Stimulated activated CD4-positive, alpha-beta T cell treated with anti-CD3 and anti-CD28 coated beads, TNF-alpha, amount 100 ng/mL, for 48 hours (primary cell): ENCODE measurements at regions not wholly inside any gene's neighbourhood (a gene's known extent, or its start where the extent isn't known, plus 50 kb on each side); places are given as distances from the start of the nearest gene placed in this dataset.

Source experiments
- DNase-seq, 3 donors: peaks; one replicate each; pipeline ENCODE4 v3.0.0-alpha.2; 2020; ENCODE audit warnings: low read depth in 3 of 3

DNA sequence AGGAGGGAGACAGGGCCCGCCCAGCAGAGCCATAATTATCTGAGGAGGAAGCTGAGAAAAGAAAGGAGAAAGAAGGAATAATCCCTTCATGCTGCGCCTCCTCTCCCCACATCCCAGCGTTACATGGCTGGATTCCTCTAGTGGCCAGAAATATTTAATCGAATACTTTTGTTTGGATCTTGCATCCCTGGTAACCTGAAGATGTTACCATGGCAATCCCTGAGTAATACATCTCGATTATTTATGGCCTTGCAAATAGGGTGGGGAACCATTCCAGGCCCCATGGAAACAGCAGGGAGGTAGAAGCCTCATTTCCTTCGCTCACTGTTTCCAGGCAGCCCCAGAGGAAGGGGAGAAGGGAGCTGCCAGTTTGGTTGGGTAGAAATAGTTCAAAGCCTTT is 357.7 kb downstream of the BUD13 start:
- no peak for DNase-seq

DNA sequence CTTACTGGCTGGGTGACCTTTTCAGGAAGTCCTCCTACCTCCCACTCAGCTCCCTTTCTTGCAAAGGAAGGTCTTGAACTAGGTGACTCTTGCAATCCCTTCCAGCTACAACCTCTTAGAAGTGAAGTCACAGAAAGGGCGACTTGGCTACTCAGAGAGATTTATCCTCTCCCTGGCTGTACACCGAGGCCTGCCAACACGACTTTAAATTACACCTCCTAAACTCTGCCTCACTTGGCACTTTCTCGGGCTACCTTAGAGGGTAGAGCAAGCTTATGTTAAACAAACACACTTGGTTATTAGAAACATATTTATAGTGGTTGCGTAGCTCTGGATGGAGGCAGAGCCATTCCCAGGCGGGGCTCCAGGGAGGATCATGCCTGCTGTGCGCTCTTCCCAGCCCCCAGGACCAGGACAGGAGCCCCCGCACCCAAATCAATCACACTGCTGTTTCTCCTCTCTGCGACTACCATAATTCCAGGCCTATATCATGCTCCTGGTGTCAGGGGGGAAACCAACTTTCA is 358.4 kb downstream of the BUD13 start:
- no peak for DNase-seq

DNA sequence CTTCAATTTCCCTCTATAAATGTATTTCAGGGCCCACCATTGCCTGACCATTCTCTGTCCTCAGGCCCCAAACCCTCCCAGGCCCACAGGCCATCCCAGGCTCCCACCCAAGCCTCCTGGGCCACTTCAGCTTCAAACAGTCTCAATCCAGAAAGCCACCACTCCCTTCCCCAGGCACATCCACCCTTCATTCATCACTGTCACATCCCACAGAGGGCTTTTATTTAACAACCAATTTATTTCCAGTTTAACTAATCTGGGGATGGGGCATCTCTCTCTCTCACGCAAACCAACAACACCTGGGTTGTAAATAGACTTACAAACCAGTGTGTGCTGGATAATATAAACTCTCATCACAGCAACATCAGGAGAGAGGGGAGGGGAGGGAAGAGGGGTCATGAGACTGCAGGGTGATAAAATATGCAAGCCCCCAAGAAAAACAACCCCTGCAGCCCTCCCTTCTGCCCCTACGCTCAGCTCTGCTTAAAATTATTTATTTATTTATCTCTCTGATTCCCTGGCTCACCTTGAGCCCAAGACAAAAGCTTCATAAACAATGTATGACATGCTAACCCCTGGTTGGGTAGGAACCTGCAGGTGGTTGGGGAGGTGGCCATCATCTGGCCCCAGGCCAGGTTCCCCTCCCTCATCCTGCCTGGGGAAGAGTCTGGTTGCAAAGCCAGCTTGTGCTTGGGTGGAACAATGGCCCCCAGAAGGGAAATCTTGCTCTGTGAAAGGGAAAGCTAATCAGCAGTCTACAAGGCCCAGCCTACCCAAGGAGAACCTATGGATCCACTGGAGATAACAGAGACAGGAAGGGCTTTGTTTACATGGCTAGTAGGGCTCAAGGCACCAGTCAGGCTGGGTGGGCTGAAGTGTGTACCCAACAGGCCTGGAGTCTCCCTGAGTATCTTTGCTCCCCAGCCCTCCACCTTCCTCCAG is 359.2 kb downstream of the BUD13 start:
- no peak for DNase-seq

DNA sequence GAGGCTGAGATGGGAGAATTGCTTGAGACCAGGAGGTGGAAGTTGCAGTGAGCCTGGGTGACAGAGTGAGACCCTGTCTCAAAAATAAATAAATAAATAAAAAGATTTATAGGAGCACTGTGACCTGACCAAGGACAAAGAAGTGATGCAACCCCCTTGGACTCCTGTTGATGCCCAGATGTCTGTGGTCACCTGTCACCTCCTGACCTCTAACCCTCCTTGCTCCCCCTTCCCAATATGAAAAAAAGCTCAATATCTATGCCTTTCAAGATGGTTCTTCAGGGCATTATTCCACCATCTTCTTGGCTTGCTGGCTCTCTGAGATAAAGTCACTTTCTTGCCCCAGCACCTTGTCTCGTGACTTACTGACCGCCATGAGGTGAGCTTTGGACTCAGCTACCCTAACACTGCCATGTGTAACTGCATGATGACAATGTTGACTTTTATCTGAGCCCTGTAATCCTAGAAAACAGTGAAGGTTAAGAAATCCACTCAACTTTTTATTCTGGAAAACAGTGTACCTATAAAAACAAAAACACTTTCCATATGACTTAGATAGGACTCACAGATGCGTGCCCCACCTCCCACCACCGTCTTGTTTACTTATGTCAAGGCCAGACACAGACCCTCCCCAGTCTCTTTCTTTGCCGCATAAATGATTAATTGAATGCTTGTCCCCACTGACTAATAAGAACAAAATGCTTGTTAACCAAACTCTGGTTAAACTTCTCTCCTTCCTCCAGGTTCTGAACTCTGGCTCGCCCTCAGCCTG is 360.5 kb downstream of the BUD13 start:
- no peak for DNase-seq

DNA sequence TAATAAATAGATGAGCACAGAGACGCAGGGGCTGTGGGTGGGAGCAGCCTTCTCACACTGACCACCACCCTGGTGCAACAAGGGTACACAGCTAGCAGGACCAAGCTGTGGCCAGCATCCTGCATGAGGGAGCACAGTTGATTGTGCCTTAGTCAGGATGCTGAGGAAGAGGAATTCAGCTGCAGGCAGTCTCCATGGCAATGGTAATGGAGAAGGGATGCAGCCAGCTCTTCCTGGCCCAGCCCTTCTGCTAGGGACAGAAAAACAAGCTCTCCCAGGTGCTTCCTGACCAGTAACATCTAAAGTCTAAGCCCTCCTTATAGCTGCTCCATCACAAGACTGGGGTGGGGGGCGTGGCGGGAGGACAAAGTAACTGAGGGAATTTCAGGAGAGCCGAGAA is 363.5 kb downstream of the BUD13 start:
- DNase-seq, result no peak

DNA sequence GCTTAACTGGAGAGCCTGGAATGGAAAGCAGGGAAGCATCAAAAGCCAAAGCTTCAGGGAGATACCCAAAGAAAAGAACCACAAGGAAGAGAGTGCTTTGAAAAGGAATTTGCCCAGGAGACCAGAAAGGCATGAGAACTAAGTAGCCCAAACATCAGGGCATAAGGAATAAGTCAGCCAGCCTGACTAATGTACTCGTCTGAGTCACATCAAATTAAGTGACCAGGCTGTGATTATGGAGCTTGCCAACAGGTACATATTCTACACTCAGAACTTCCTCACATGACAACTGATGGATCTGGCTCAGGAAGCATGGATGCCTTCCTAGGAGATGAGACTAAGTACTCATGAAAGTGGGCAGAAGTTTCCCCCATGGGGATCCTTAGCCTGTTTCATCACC is 366.7 kb downstream of the BUD13 start:
- no peak for DNase-seq

DNA sequence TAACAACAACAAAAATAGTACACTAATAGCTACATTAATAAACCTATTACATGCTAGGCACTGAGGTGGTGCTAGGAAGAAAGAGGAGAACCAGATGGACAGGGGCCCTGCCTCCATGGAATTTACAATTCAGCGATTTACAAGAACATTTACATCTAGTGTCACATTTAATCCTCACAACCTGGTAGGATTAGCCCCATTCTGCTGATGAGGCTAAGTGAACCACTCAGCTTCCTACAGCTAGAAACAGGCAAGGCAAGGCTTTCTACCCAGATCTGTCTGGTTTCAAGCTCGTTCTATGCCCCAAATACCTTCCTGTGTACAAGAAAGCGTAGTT is 368.4 kb downstream of the BUD13 start:
- DNase-seq, result no peak

DNA sequence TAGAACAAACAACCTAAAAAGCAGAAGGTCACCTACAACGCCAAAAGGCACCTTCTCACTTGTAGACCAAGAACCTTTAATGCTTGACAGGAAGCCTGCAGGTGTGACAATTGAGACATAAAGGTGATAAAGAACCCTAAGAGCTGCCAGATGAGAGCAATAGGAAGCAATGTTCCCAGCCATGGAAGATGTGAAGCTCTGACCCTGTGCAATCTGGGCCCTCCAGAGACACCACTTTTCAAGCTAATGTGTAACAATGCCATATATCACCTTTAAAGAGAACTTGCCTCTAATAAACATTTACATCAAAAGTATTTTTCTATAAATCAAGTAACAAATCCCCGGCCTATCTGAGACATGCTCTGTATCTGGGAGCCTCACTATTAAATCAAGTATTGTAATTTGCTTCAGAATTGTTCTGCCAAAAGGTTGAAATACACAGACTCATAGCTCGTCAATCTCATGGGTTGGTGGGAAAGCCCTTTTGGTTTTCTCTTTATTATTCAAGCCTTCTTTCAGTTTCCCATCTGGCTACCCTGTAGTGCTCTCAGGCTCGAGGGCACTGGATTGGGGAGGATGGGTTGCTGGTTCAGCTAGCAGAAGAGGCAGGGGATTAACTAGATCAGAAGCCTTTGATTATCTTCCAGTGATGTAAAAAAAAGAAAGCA is 368.9 kb downstream of the BUD13 start:
- no peak for DNase-seq

DNA sequence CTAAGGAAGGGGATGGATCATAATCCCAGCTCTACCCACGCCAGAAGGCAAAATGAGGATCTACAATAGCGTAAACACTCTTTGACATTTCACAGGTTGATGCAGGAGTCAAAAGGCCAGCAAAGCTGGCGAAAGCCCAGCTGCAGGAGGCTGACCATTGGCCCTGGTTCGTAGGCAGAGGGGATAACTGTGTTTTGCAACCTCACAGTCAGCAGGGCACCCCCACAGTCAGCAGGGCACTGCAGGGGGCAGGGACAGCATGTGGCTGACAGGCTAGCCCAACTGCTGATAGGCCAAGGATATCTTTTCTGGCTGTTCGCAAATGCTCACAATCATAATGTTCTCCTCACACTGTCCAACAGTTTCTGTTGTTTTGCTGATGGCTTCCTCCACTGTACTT is 372.7 kb downstream of the BUD13 start:
- no peak for DNase-seq

DNA sequence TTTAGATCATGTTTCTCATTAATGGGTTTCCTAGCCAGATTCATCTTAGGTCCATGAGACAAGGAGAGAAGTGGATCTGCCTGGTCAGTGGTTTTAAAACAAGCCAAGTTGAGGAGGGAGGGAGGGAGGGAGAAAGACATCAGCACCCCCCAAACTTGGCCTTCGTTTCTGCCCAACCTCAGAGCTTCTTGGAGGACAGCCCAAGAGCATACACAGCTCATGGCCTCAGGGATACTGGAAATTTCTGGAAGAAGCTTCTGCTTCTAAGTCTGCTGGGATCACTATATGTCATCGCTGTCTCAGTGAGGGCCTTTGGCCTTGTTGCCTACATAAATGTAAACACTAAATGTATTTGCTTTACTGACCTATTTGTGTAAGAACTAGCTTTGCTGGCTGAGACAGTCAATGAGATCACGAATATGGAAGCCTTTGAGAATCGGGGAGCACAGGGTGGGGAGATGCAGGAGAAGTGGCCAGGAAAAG is 375.1 kb downstream of the BUD13 start:
- DNase-seq, result no peak

DNA sequence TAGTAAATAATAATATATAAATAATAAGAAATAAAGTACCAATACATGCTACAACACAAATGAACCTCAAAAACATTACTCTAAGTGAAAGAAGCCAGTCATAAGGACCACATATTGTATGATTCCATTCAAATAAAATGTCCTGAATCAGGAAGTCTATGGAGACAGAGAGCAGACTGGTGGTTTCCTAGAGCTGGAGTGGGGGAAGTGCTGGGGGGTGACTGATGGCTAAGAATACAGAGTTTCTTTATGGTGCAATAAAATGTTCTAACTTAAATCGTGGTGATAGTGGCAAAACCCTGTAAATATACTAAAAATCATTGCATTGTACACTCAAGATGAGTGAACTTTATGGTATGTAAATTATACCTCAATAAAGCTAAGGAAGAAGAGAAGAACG is 376.5 kb downstream of the BUD13 start:
- no peak for DNase-seq

DNA sequence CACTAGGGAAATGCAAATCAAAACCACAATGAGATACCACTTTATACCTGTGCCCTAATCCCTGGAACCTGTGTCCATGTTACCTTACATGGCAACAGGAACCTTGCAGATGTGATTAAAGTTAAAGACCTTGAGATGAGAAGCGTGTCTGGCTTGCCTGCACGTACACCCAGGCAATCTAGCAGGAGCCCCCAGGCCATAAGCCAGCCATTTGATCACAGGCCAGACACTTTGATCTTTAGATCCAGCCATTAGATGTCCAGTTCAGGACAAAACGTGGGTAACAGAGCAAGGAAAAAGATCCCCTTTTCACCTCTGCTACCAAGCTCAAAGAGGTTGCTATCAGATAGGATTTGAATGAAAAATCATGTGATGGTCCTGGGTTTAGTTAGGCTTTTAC is 378.8 kb downstream of the BUD13 start:
- DNase-seq, result no peak

DNA sequence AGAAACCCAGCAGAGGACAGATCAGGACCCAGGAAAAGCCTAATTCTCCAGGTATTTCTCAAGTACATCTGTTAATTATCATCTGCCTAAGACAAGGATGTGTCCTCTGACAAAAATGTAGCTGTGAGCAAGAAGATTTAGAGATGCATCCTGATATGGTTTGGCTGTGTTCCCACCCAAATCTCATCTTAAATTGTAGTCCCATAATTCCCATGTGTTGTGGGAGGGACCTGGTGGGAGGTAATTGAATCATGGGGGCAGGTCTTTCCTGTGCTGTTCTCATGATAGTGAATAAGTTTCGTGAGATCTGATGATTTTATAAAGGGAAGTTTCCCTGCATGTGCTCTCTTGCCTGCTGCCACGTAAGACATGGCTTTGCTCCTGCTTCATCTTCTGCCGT is 381.8 kb downstream of the BUD13 start:
- DNase-seq, result no peak

DNA sequence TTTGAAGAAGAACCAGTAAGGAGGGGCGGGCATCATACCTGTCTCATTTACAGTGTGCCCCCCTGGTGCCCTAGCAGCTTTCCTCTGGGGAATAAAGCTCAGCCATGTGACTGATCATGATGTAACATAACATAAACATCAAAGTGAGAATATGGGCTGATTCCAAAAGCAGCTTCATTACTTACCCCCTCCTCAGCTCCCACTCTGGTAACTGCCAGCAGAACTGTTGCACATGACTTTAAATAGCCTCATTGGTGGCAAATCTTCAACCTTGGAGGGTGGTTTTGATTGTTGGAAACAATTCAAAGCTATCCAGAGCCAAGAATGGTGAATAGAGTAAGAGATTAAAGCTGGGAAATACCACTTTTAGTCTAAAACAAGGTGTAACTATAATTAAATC is 384.6 kb downstream of the BUD13 start:
- no peak for DNase-seq

DNA sequence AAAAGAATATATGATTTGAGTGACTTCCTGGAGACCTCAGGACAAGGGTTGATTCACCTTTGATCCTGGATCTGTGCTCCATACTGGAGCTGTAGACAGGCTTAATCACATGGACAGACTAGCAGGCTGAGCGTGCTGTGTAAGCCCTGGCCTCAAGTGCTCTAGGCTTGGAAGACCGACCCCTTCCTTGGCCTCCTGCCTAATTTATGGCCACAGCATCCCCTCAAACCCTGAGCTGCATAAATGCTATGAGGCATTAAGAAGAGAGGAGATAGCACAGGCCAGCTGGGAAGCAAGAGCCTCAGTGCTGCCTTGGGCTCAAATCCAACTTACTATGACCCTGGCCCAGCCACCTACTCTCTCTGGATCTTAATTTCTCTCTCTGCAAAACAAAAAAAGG is 385.1 kb downstream of the BUD13 start:
- DNase-seq, result no peak

DNA sequence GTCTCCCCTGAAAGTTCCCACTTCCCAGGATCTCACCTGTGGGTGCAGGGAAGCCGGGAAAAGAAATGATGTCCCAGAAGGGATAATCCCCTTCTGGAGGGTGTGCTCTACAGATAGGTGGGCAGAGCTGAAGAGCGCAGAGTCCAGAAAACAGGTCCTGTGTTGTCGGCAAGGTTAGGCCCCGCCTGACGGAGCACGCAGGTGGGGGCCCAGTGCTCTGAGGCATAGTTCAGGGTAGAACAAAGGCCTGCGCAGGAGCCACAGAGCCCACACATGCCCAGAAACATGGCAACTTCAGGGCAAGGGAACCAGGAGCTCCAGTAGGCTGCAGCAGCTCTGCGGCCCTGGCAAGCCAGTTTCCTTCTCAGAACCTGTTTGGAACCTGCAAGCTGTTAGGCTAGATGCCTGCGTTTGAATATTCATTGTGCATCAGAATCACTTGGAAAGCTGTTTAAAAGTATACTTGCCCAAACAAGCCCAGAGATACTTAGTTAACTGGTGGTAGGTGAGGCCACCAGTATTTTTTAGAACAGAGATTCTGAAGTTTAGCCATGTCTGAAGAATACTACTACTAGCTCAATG is 386.6 kb downstream of the BUD13 start:
- DNase-seq, result no peak

DNA sequence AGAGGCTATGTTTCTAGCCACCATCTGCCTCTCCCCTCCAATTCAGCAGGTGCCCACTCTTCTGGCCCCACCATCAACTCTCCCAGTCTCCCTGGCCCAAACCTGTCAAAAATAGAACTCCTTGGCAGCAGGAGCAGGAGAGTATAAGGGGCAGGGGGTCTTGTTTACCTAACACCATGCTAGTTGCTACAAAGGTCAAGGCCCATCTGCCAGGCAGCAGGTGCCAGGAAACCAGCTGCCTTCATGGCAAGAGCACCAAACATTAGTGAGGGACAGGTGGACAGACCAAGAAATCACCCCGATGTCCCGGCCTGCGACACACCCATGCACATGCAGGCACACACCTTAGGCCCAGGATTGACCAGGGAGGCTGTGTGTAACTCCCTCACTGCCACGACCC is 387.9 kb downstream of the BUD13 start:
- no peak for DNase-seq

DNA sequence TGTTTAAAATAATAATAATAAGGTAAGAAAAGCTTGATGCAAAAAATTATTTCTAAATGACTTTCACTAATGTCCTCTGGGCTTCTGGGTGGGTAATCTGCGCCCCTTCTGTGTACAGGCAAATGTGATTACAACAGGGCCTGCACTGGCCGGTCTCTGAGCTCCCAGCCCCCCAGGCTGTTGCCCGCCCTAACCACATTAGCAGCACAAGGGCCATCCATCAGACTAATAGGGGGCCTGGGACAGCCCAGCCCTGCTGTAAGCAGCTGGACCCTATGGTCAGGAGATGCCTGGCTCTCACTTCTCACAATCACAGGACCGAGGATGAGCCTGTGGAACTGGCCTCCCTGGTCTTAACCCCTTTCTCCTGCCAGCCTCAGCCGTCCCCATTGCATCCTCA is 388.4 kb downstream of the BUD13 start:
- no peak for DNase-seq

DNA sequence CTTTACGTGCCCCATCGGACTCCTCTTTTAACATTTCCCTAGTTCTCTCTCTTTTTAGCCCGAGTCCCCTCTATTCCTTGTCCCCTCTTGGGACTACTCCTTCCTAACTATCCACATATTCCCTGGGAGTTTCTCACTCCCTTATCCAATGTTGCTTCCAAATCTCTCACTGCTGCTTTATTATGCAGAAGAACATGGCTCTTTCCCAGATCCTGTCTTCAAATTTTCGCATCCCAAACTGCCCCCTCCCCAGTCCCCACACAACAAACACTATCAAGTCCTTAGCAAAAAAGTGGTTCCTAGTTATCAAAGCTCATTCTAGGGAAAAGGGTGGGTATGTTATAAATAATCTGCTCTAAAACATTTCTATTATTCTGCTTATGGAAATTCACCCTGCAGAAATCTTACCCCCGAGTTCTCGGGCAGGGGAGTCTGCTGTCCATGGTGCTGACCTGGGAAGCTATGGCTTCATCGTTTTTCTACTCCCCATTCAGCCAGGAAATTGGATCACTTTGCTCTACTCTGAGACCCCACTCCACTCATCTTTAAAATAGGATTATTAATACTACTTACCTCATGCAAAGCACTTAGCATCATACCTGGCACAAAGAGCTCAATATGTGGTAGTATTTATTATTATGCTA is 393.5 kb downstream of the BUD13 start:
- no peak for DNase-seq

DNA sequence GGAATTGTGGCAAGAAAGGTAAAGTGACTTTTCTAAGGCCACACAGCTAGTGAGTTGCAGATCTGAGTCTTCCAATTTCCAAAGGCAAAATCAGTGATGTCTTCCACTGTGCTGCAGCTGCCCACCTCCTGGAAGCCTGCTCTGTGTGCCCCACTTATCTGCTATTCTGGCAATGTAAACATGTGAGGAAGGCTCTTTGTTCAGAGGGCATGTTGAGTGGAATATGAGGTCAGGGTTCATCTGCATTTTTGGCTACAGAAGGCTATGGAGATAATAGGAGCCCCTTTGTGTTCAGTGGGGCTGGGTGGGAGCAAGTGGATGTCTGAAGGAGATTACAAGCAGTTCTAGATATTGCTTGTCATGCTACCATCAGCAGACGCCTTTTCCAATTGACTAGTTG is 396.2 kb downstream of the BUD13 start:
- no peak for DNase-seq

DNA sequence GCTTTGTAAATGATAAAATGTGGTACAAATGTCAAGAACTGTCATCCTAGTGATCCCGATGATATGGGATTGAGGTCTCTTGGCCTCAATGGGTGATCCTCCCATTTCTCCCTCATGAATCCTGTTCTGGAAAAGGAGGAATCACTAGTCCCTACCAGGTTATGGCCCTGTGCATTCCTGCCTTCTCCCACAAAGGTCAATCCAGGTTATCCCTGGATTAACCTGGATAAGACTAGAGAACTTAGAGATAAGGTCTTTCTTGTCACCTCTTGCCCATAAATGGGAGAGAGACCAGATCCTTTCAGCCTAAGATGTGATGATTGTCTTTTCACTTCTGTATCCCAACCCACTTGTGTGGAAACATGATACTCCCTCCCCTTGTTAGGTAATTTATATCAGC is 396.7 kb downstream of the BUD13 start:
- DNase-seq, result no peak
